Uterus (tissue), 3 donors: ENCODE measurements at regions not wholly inside any gene's neighbourhood (a gene's known extent, or its start where the extent isn't known, plus 50 kb on each side); places are given as distances from the start of the nearest gene placed in this dataset.

Experiments
- DNase-seq, 2 donors: peaks; one replicate each; pipeline ENCODE4 v3.0.0-alpha.2; 2019 to 2020
- H3K27ac ChIP-seq, 2 donors: fragments of 200-600 bp; sonication (generic); 1 replicate in 1 of 2; 2 replicates in 1 of 2; pipeline ENCODE4 v1.5.1; 2016 to 2018
- H3K27me3 ChIP-seq, 2 donors: fragments of 200-600 bp; sonication (generic); one replicate each; pipeline ENCODE4 v1.5.1; 2018 to 2019; ENCODE audit warnings: control low read depth in 1 of 2
- H3K36me3 ChIP-seq, 2 donors: fragments of 200-600 bp; sonication (generic); one replicate each; pipeline ENCODE4 v1.5.1; 2019; ENCODE audit warnings: control low read depth in 1 of 2
- H3K4me1 ChIP-seq, 2 donors: fragments of 200-600 bp; sonication (generic); one replicate each; pipeline ENCODE4 v1.5.1; 2018 to 2019; ENCODE audit warnings: control low read depth in 1 of 2
- H3K4me3 ChIP-seq, 2 donors: fragments of 200-600 bp; sonication (generic); 1 replicate in 1 of 2; 2 replicates in 1 of 2; pipeline ENCODE4 v1.5.1; 2018 to 2019; ENCODE audit warnings: mild to moderate bottlenecking in 1 of 2
- H3K9me3 ChIP-seq, 2 donors: fragments of 200-600 bp; sonication (generic); one replicate each; pipeline ENCODE4 v1.5.1; 2019; ENCODE audit warnings: control low read depth in 1 of 2
- POLR2A ChIP-seq, 2 donors: fragments of 450-650 bp; IDR thresholded peaks; one replicate each; pipeline ENCODE4 v1.6.1; 2016; ENCODE audit warnings: antibody characterized with exemption in 2 of 2, mild to moderate bottlenecking in 1 of 2, moderate library complexity in 1 of 2
- intact Hi-C: fragments of 100-400 bp; cut with DNase I; formaldehyde crosslinking; loops from one replicate; pipeline ENCODE4 v1.15.1; 2023; ENCODE audit warnings: low total_unique reads
- TF ChIP-seq, protein P1 (sequence below), 4 experiments: fragments of 200-600 bp in 2 of 4; fragments of 450-650 bp in 2 of 4; sonication (generic) in 2 of 4; IDR thresholded peaks; one replicate each; pipeline ENCODE4 v1.5.1; 2016 to 2019; ENCODE audit warnings: antibody characterized with exemption in 4 of 4, mild to moderate bottlenecking in 2 of 4, moderate library complexity in 1 of 4
- donor health status: DM: yes; HTN: yes; CAD: no.

DNA sequence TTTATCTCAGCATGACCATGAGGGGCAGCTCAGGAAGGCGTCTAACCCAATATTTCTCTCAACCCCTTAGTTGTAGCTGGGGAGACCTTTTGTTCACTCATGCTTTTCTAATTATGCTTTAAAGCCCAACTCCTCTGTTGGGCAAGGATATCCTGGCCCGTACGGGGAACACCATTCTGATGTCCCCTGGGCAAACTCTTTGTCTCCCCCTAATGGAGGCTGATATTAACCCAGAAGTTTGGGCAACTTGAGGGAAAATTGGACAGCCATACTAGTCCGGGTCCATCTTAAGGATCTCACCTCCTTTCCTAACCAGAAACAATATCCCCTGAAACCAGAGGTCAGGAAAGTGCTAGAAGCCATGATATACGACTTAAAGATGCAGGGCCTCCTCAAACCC lies 143.7 kb upstream of the COX10 start:
- no peak overlapping the region for H3K4me3 ChIP-seq
- intact Hi-C loops: no loop called here

DNA sequence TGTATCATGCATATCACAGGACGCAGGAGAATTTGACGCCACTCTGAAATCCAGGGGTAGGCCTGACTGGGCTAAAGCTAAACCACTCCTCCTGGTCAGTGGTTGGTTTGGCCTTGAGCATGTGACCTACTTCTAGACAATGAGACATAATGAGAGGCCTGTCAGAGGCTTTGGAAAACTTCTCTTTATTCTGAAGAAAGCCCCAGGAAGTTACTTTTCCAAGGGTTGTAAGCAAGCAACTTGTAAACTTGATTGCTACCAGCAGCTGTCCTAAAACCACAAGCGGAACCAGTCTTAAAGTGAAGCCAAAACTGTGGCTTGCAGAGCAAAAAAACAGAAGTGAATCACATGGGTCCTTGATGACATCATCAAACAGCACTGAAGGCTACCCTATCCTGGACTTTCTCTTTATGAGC lies 138.2 kb upstream of the COX10 start:
- peak; percentile 18 to 51 for DNase-seq
- H3K4me1 ChIP-seq: no peaks in the 10 kb centered on the region
- intact Hi-C loops: no loop called here
- no peak overlapping the region for H3K4me3 ChIP-seq
- H3K9me3 ChIP-seq: no peaks in the 10 kb centered on the region
- peak overlapping the region; percentile 60 to 62 for H3K27ac ChIP-seq
- TF ChIP-seq, protein P1, sequence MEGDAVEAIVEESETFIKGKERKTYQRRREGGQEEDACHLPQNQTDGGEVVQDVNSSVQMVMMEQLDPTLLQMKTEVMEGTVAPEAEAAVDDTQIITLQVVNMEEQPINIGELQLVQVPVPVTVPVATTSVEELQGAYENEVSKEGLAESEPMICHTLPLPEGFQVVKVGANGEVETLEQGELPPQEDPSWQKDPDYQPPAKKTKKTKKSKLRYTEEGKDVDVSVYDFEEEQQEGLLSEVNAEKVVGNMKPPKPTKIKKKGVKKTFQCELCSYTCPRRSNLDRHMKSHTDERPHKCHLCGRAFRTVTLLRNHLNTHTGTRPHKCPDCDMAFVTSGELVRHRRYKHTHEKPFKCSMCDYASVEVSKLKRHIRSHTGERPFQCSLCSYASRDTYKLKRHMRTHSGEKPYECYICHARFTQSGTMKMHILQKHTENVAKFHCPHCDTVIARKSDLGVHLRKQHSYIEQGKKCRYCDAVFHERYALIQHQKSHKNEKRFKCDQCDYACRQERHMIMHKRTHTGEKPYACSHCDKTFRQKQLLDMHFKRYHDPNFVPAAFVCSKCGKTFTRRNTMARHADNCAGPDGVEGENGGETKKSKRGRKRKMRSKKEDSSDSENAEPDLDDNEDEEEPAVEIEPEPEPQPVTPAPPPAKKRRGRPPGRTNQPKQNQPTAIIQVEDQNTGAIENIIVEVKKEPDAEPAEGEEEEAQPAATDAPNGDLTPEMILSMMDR (IDR thresholded peaks at IDR 0.05): no peak
- no peak for TF ChIP-seq POLR2A (IDR thresholded peaks at IDR 0.05)
- no peaks in the 10 kb centered on the region for H3K27me3 ChIP-seq
- no peaks in the 10 kb centered on the region for H3K36me3 ChIP-seq

More for the DNA sequence above, 143.7 kb upstream of the COX10 start:
- H3K4me1 ChIP-seq: no peaks in the 10 kb centered on the region
- no peaks in the 10 kb centered on the region for H3K9me3 ChIP-seq
- no peak for DNase-seq
- no peaks in the 10 kb centered on the region for H3K27me3 ChIP-seq
- no peaks in the 10 kb centered on the region for H3K36me3 ChIP-seq
- TF ChIP-seq, protein P1 (IDR thresholded peaks at IDR 0.05): no peak
- no peak for TF ChIP-seq POLR2A (IDR thresholded peaks at IDR 0.05)
- H3K27ac ChIP-seq: no peak overlapping the region

DNA sequence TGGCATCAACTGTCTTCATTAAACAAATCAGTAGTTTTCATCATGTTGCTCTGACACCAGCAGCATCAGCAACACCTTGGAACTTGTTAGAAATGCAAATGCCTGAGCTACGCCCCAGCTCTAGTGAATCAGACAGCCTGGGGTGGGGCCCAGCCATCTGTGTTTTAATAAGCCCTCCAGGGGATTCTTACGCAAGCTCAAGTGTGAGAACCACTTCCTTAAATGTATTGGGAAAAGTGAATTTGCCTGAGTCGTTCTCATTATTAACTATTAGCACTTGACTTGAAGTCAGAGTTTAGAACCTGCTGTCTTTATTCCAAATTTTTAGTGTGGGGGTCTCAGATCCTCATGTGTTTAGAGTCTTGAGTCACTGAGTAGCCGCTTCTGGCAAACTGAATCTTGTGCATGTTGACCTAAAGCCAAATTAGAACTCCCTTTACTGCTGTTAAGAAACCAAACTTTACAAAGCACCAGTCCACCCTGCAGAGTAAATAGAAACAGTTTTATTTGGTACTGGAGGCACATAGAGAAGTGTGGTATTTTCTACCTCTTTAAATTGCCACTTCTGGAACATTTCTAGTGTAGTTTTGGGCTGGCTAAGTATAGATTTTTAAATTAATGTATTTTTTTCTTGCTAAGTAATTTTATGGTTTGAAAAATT lies 137.4 kb upstream of the COX10 start:
- peak overlapping the region; percentile 60 to 62 for H3K27ac ChIP-seq

DNA sequence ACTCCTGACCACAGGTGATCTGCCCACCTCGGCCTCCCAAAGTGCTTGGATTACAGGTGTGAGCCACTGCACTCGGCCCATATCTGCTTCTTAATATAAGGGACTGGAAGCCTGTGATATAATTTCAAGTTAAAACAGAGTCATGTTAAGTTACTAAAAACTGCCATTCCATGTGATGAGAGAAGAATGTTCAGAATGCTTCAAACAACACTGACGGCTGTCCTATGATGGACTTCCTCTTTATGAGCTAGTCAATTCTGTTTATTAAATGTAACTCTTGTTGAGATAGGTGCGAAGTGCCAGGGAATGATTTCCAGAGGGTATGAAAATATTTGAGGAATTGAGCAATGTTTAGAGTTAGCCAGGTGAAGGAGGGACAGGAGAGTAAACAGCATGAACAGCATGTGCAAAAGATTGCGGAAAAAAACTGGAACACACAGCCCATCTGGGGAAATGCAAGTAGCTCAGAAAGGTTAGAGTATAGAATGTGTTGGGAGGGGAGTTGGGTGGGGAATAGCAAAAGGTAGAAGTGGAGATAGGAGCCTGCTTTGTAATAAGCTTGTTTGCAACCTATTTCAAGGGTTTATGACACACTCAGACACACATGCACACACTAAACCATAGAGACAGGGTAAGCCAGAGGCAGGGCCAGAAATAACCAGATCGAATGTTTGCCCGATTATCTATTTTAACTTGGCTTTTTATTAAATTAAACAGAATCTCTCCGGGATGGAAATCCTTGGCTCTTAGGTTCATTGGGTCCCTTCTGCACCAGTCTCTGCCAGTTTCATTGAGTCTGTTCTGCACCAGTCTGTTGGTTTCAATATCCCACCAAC lies 135.6 kb upstream of the COX10 start:
- H3K4me3 ChIP-seq: no peak overlapping the region
- H3K27me3 ChIP-seq: no peaks in the 10 kb centered on the region
- H3K9me3 ChIP-seq: no peaks in the 10 kb centered on the region
- H3K4me1 ChIP-seq: no peaks in the 10 kb centered on the region
- TF ChIP-seq POLR2A (IDR thresholded peaks at IDR 0.05): no peak
- TF ChIP-seq, protein P1 (IDR thresholded peaks at IDR 0.05): no peak
- no peak for DNase-seq
- H3K27ac ChIP-seq: no peak overlapping the region
- H3K36me3 ChIP-seq: no peaks in the 10 kb centered on the region
- intact Hi-C loops: no loop called here

More for the DNA sequence above, 137.4 kb upstream of the COX10 start:
- Histone ChIP-seq H3K27me3 (no peaks in the 10 kb centered on the region), H3K36me3 (no peaks in the 10 kb centered on the region), H3K4me1 (no peaks in the 10 kb centered on the region), H3K4me3 (no peak overlapping the region), H3K9me3 (no peaks in the 10 kb centered on the region)
- DNase-seq: peak; percentile 62 to 83
- intact Hi-C loops: no loop called here
- TF ChIP-seq, protein P1 (IDR thresholded peaks at IDR 0.05): no peak
- no peak for TF ChIP-seq POLR2A (IDR thresholded peaks at IDR 0.05)

DNA sequence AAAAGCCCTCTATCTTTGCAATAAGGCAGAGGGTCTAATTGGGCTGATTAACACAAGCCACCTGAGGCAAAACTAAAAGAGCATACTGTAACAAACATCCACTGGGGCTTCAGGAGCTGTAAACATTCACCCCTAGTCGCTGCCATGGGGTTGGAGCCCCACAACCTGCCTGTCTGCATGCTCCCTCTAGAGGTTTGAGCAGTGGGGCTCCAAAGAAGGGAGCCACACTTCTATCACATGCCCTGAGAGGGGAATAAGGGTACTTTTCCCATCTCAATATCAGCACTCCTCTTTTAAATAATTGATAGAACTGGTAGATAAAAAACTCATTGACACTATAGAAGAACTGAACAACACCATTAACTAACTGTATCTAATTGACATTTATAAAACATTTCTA lies 130.1 kb upstream of the COX10 start:
- no peak overlapping the region for H3K4me3 ChIP-seq
- no peak overlapping the region for H3K27ac ChIP-seq
- H3K27me3 ChIP-seq: no peaks in the 10 kb centered on the region
- DNase-seq: no peak
- intact Hi-C loops: no loop called here
- H3K36me3 ChIP-seq: no peaks in the 10 kb centered on the region
- no peaks in the 10 kb centered on the region for H3K4me1 ChIP-seq
- TF ChIP-seq, protein P1 (IDR thresholded peaks at IDR 0.05): no peak
- TF ChIP-seq POLR2A (IDR thresholded peaks at IDR 0.05): no peak
- H3K9me3 ChIP-seq: no peaks in the 10 kb centered on the region
